NCI-H128 (cell line): ENCODE measurements at regions not wholly inside any gene's neighbourhood (a gene's known extent, or its start where the extent isn't known, plus 50 kb on each side); places are given as distances from the start of the nearest gene placed in this dataset.
"Not testable (repeated sequence)": the region's sequence is repeated elsewhere in the genome, so short reads cannot be mapped to it uniquely, and the experiment has no call there.

ENCODE experiments used
- DNase-seq: peaks from one replicate; lab custom pipeline; 2025; ENCODE audit not compliant: unreplicated experiment; lab: John Stamatoyannopoulos, UW

DNA sequence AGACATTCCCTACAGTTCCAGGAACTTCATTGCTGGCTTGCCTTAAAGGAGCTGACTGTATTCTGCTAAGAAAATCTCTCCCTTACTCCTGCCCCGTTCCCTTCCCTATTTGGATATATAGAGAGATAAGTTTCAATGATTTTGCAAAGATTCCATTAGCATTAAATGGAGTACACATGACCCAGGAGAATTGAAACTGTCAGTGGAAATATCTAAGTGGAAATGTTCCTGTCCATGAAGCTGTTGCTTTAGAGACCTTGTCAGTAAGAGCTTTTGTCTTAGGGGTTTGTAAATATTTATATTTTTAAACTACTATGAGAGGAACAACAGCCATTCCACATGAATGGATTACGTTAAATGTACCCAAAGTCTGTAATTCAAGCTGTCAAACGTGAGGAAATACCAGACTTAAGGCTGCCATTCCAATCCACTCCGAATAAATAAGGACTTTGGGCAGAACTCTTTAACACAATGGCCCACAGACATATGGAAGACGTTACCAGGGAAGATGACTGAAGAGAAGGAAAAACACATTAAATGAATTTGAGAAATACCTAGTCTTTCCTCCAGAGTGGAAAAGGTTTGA is 387.1 kb upstream of the PAPPA start:
- DNase-seq: no peak

DNA sequence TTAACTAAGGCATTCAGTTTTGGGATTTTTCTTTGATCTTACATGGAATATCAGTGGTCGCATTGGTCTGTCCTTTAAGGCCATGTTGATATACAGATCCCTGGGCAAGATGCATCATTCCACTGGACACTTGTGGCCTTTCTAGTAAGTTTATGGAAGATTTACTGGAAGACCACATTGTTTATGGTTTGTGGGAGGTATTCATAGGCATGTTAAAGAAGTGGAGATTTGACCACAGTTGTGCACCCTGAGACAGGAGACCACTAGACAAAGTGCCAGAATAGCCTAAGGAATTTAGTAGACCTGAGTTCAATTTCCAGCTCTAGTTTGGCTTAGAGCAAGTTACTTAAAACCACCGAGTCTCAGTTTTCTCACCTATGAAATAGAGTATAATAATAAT is 383.1 kb upstream of the PAPPA start:
- no peak for DNase-seq

DNA sequence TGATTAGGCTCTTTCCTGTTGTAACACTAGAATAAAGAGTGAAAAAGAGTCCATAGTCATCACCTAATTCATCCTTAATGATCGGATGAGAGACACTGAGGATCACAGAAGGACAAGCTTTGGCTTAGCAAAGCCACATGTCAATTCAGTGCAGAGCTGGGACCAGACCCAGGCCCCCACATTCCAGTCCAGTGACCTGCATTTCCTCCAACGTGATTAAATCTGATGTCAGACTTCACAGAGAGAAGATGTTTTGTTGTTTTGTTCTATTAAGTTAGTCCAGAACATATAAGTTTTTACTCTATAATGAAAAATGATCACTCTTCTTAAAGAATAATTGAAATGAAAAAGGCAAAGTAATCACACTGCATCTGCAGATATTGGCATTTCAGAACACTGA is 377.9 kb upstream of the PAPPA start:
- no peak for DNase-seq

DNA sequence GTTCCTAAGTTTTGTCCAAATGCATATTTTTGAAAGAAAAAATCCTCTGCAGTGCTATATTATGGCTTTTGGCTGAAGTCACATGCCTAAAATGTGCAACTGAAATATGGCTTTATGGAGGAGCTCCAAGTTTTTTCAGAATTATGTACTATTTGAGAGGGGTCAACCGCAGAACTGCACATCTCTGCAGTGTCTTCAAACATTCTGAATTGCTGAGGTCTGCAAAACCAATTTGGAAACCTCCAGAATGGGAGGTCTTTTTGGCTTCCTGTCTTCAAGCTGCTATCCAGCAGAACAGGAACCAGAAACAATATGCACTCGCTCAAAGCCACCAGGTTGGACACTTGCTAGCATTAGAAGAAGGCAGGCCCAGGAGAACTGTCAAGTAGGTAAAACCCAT is 376.0 kb upstream of the PAPPA start:
- DNase-seq: no peak

DNA sequence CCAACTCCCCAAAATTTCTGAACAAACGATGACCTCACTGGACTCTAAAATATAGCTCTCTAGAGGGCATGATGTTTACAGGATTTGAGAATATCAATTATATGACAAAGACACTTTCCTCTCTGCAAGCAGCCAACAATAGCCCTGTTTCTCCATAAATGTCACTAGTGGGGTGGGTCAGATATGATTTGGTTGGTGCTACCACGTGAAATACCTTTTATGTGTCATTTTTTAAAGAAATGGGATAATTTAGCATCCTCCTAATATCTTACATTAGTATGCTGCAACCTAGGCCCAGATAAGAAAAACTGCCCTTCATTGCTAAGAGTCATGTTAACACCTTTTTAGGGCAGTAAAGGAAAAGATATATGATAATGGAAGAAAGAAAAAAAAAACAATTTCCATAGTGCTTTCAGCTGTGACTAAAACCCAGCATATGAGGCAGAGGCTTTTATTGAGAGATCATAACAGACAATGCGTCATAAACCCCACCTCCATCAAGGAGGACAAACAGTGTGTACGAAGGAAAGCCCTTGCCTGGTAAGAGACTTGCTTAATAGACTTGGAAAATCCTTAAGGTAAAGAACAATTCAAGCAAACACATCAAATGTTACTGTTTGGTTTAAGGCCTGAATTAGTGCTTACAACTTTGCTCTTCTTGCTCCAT is 372.4 kb upstream of the PAPPA start:
- DNase-seq: no peak

DNA sequence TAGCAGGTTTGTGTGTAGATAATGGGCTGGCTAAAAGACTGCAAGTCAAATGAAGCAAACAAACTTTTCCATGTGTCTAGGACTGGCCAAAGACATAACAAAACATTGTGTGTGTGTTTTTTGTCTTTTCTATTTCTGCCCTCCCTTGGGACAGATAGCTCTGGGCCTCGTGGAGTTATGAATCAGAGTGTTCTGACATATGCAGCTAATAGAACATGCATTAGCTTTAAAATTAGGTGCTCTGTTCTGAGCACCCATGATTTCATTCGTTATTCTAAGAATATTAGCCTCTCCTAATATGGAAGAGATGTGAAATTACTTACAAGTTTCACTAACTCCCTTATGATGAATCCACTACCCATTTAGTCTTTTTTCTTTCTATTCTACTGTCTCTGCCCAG is 367.3 kb upstream of the PAPPA start:
- no peak for DNase-seq

DNA sequence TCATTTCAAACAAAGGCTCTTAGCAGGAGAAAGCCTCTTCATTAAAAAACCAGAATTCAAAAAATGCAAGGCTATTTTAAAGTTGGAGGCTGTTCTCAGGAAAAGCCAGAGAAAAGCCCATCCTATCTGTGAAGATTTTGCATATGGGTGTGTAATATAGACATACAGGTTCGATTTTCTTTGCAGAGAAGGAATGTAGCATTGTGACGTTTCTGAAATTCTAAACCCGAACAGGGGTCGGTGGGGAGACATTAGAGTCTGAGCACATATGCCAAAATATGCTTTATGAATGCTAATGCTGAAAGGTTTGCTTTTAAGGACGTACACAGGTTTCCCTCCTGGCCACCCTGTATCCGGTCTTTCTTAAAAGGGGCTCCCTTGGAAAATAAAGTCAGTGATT is 363.1 kb upstream of the PAPPA start:
- DNase-seq: no peak

DNA sequence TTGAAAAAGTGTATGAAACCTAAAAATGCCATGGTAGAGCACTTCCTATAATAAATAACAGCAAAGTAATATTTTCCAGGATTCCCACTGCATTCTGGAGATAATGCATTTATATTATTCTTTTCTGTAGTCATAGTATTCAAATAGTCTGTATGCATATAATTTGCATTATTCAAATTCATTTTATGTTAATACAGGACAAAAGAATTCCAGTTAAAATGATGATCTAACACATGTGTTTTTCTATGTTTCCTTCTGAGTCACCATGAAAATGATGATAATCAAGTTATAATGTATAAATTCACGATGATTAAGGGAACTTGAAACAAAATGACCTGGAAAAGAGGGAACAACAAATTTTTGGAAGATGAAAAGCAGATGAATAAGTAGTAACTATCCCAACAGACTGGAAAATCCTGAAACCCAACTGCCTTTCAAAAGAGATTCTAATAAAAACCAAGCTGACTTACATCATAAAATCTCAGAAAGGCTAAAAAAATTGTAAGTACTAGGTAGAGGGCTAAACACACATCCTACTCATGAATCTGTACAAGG is 358.6 kb upstream of the PAPPA start:
- no peak for DNase-seq

DNA sequence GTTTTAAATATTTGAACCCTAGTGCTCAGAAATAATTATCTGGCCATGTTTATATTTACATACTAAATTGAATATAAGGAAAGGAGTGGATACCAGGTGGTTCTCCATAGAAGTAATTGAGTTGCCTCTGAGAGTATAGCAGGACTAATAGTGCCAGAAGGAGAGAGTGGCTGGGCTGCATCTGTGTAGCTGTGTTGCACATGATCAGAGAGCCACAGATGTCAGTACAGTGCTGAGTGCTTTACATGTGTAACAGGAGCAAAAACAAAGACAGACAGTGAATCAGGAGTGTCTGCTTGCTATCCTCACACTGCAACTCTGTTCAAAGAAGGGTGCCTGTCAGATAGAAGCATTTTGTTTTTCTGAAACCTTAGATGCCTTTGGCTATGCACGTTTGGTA is 353.9 kb upstream of the PAPPA start:
- no peak for DNase-seq

DNA sequence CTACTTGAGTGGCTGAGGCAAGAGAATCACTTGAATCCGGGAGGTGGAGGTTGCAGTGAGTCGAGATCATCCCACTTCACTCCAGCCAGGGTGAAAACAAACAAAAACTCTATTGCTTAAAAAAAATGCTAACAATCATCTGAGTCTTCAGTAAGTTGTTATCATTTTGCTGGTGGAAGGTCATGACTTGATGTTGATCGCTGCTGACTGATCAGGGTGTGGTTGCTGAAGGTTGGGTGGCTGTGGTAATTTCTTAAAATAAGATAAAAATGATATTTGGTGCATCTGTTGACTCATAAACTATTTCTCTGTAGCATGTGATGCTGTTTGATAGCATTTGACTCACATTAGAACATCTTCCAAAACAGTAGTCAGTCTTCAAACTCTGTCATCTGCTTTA is 349.4 kb upstream of the PAPPA start:
- DNase-seq: no peak

DNA sequence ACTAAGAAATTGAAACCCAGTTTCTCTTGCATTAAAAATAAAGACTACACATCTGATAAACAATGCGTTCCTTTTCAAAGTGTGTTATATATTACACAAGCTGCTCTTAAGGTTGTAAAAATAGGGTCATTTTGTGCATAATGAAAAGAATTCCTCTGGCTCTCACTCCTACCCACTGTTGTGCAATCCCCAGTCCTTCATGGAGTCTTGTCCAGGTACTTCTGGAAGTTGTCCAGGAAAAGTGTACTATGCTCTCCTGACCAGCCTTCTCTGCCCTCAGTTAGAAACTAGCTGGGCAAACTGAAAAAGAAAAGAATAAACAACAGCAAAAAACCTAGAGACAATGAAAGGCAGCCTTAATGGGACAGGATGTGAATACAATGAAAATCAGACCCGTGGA is 345.5 kb upstream of the PAPPA start:
- DNase-seq: no peak

DNA sequence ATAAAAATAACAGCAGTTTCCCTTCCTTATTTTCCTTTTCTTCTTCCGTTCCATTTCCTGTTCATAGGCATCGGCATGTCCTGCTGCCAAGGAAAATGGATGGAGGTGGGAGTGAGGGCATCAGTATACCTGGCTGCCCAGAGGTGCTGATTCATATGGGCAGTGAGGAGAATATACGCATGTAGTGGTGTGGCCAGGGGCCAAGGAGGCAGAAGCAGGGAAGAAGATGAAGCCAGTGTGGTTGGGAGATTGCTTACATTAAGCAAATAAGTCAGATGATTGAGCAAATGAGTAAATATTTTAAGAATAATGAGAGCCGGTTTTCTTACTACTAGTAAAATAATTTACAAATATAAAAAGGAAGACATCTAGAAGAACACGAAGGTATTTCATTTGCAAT is 344.9 kb upstream of the PAPPA start:
- DNase-seq: no peak

DNA sequence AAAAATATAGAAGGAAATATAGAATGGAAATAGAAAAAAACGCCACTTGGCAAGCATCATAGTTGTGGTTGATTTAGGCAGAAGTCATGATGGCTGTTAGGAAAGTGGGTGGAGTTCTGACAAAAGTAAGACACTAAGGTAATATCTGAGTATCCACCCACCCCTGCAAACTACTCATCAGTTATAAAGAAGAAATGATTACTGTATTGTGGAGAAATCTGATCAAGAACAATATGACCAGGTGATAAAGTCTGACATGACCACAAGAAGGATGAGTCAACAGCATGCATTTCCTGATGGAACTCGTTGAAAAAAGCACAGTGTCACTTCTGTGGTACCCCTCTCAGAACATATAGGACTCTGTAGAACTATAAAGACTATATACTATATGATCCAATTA is 343.4 kb upstream of the PAPPA start:
- DNase-seq: no peak

DNA sequence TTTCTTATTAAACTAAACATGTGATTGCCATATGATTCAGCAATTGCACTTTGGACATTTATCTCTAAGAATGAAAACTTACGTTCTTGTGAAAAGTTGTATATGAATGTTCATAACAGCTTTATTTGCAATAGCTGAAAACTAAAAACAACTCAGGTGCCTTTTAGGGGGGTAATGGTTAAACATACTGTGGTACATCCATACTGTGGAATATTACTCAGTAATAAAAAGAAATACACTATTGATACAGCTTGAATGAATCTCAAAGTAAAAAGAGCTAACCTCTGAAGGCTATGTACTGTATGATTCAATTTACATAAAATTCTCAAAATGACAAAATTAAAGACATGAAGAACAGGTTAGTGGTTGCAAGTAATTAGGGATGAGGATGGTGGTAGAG is 339.5 kb upstream of the PAPPA start:
- DNase-seq: no peak

DNA sequence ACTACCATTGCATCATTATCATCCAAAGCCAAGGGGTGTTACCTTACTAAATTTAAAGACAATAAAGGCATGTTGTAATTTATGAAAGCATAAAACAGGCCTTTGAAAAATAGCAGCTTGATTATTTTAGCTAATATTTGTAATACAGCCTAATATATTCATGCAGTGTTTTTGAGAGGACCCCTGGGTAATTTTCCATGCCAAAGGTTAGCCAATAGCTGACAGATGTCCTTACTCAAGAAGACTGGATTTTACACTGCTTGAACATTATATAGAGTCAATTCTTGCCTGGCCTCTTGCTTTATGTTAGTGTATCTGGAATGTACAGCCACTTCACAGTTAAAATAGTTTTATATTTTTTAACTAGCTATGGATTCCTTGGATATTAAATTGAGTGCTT is 337.8 kb upstream of the PAPPA start:
- DNase-seq: no peak

DNA sequence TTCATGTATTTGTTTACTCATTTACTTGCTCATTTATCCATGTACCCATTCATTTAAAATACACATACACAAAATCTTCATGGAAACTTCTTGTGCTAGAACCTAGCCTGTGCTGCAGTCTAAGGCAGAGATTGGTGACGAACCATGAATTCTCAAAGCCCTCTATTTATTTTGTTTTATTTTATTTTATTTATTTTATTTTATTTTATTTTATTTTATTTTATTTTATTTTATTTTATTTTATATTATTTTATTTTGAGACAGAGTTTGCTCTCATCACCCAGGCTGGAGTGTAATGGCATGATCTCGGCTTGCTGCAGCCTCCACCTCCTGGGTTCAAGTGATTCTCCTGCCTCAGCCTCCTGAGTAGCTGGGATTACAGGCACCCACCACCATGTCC is 334.9 kb upstream of the PAPPA start:
- DNase-seq: not testable (repeated sequence)

DNA sequence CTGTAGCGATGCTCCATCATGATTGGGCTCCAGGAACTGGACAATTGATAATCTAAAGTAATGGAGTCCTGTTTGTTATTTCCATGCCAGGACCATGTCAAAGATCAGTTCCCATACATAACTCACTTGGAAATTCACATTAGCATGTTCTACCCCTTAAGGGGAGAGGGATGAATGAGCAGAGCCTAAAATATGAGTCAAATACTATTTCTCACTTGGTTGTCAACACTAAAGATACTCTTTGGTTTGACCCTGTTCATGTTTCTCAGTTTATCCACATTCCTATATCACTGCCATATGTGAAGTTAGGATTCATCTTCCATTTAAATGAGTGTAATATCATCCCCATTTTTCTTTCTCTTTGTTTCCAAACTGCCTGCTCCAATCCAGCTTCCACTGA is 321.6 kb upstream of the PAPPA start:
- DNase-seq: no peak

DNA sequence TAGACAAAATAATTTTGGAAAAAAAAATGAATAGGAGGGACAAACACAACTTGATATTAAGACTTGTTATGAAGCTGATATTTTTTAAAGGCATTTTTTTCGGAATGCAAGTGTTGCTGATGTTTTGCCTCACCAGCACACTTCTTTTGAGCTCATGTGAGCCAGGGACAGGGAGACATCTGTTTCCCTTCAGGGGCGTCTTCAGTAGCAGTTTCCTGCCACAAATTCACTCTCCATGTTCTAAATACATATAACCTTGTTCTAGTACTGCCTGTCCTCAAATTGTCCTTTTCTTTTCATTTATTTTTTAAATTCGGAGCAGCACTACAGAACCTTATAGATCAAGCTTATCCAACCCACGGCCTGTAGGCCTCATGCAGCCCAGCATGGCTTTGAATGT is 316.0 kb upstream of the PAPPA start:
- no peak for DNase-seq

DNA sequence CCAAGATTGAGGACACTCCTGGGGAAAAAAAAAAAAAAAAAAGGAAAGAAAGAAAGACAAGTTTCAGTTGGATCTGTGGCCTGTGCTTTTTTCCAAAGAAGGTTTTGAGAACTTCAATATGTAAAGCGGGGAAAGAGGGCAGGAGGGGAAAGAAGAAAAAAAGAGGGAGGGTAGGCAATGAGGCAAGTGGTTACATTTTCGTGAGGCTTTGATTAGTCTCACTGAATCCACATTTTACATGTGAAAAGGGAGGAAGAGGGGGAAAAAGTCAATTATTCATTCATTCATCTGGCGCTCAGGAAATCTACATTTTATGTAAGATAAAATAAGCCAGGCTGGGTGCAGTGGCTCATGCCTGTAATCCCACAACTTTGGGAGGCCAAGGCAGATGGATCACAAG is 315.2 kb upstream of the PAPPA start:
- no peak for DNase-seq

DNA sequence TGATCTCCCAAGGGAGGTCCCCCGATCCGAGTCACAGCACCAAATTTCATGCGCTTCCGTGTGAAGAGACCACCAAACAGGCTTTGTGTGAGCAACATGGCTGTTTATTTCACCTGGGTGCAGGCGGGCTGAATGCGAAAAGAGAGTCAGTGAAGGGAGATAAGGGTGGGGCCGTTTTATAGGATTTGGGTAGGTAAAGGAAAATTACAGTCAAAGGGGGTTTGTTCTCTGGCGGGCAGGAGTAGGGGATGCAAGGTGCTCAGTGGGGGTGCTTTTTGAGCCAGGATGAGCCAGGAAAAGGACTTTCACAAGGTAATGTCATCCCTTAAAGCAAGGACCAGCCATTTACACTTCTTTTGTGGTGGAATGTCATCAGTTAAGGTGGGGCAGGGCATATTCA is 309.2 kb upstream of the PAPPA start:
- not testable (repeated sequence) for DNase-seq

DNA sequence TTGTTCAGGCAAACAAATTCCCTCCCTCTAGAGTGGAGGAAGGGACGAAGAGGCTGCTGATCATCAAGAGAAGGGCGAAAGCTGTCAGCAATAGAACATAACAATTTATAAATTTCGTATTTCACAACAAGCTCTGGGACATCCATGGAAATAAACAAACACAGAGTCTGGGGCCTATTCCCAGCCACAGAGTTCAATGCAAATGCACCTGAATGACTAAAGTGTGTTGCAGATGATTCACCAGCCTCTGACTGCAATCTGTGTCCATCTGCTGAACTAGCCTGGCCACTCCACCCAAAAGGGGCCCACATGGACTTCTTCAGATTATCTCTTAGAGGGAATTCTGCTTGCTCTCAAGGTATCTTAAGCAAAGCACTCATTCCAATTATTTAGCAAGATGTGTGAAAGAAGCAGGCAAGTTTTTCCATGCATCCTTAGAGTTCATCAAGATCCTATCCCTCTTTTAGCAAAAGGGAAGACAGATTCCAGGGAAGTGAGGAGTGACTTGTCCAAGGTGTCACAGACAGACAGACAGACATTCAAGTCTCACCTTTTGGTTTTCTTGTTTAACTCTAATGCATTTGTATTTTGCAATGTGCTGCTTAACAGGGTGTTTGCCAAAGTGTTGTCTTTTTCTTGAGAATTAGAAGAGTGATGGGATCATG is 307.8 kb upstream of the PAPPA start:
- DNase-seq: no peak

DNA sequence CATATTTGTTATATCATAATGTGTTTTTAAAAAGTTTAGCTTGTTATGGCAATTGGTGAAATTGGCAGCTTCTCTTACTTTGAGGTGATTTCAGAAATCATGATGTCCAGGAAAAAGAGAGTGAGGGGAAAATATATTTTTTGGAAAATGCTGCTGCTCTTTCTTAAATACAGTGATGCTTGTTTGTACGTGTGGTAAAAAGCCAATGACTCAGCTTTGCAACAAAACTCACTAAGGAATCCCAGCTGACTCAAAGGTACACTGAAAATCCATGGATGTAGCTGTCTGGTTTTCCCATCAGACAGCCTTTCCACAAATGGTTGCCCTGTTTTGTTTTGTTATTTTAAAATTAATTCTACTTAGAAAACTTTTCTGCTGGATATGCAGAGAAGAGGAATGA is 306.4 kb upstream of the PAPPA start:
- no peak for DNase-seq
